ENCODE measurements at regions not wholly inside any gene's neighbourhood (a gene's known extent, or its start where the extent isn't known, plus 50 kb on each side); places are given as distances from the start of the nearest gene placed in this dataset.

- no peak for TF ChIP-seq MAX (IDR thresholded peaks at IDR 0.05; ENCODE audit: low read depth)
- TF ChIP-seq SMC3 (IDR thresholded peaks at IDR 0.05; ENCODE audit: low read depth, low read length), result no peak
- TF ChIP-seq NRF1 (IDR thresholded peaks at IDR 0.05; ENCODE audit: low read depth, low read length), result no peak
- no peak for TF ChIP-seq YY1 (IDR thresholded peaks at IDR 0.05; ENCODE audit: low read depth)
- TF ChIP-seq IRF3 (IDR thresholded peaks at IDR 0.05; ENCODE audit: low read depth, low read length), result no peak
- no peak for TF ChIP-seq SIN3A (IDR thresholded peaks at IDR 0.05; ENCODE audit: borderline replicate concordance, low read depth, low read length)
- TF ChIP-seq MXI1 (IDR thresholded peaks at IDR 0.05; ENCODE audit: low read depth, low read length), result no peak
- TF ChIP-seq, protein P1, sequence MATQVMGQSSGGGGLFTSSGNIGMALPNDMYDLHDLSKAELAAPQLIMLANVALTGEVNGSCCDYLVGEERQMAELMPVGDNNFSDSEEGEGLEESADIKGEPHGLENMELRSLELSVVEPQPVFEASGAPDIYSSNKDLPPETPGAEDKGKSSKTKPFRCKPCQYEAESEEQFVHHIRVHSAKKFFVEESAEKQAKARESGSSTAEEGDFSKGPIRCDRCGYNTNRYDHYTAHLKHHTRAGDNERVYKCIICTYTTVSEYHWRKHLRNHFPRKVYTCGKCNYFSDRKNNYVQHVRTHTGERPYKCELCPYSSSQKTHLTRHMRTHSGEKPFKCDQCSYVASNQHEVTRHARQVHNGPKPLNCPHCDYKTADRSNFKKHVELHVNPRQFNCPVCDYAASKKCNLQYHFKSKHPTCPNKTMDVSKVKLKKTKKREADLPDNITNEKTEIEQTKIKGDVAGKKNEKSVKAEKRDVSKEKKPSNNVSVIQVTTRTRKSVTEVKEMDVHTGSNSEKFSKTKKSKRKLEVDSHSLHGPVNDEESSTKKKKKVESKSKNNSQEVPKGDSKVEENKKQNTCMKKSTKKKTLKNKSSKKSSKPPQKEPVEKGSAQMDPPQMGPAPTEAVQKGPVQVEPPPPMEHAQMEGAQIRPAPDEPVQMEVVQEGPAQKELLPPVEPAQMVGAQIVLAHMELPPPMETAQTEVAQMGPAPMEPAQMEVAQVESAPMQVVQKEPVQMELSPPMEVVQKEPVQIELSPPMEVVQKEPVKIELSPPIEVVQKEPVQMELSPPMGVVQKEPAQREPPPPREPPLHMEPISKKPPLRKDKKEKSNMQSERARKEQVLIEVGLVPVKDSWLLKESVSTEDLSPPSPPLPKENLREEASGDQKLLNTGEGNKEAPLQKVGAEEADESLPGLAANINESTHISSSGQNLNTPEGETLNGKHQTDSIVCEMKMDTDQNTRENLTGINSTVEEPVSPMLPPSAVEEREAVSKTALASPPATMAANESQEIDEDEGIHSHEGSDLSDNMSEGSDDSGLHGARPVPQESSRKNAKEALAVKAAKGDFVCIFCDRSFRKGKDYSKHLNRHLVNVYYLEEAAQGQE (IDR thresholded peaks at IDR 0.05; ENCODE audit: low read depth, low read length), result no peak
- TF ChIP-seq USF2 (IDR thresholded peaks at IDR 0.05; ENCODE audit: borderline replicate concordance, low read depth, low read length), result no peak
- TF ChIP-seq RAD21 (IDR thresholded peaks at IDR 0.05; ENCODE audit: low read length), result no peak
- TF ChIP-seq RFX5 (IDR thresholded peaks at IDR 0.05; ENCODE audit: low read length), result no peak
- no peak for TF ChIP-seq CHD2 (IDR thresholded peaks at IDR 0.05; ENCODE audit: low read length, partially characterized antibody)
- no peak for TF ChIP-seq PBX3 (IDR thresholded peaks at IDR 0.05)
- TF ChIP-seq GATA2 (CRISPR knock-in tag; IDR thresholded peaks at IDR 0.05), result no peak
- no peak for TF ChIP-seq TEAD4 (IDR thresholded peaks at IDR 0.05; ENCODE audit: borderline replicate concordance, insufficient read depth)
- TF ChIP-seq POLR2AphosphoS5 (IDR thresholded peaks at IDR 0.05; ENCODE audit: low read depth, low read length), result no peak
- Histone ChIP-seq H3K27me3 (ENCODE audit: insufficient read depth) (no peaks in the 10 kb centered on the region), H3K4me3 (ENCODE audit: low read depth in 2 of 2, low read length in 1 of 2) (no peak overlapping the region), H4K20me1 (ENCODE audit: insufficient read depth) (no peaks in the 10 kb centered on the region), H3K4me1 (ENCODE audit: control insufficient read depth in 1 of 2, insufficient read depth in 2 of 2, low read depth in 1 of 2, low read length in 1 of 2) (no peaks in the 10 kb centered on the region; a peak in 1 of 4 replicates), H3K36me3 (replicated peaks in 1 of 2; ENCODE audit: control insufficient read depth in 1 of 2, insufficient read depth in 2 of 2, low read length in 1 of 2) (no peaks in the 10 kb centered on the region), H3K9ac (no peak overlapping the region), H3F3A (replicated peaks; ENCODE audit: insufficient read depth) (no peaks in the 10 kb centered on the region), H3K4me2 (no peak overlapping the region), H3K27ac (ENCODE audit: low read depth in 2 of 2, low read length in 1 of 2) (no peak overlapping the region), H3K9me2 (no peaks in the 10 kb centered on the region), H3K79me2 (ENCODE audit: insufficient read depth) (no peaks in the 10 kb centered on the region), H3K9me3 (no peaks in the 10 kb centered on the region), H2AFZ (ENCODE audit: low read depth) (no peak overlapping the region)
- DNase-seq, result no peak
- ChIA-PET CTCF (interaction anchor here (0.7 to 1.6 kb wide), 5 partner anchors 14 to 1210 kb away, joined by 3 to 4 read pairs (median 3); no protein-coding TSS in a partner anchor), POLR2A (no interaction called here)
- WGBS (ENCODE audit: low lambda C conversion rate), result 71% methylated on average over 5 of the region's 5 CpGs
Measured at GRCh38 chr10:51006686-51007085, 67.6 kb upstream of the PRKG1 start.

Data from SK-N-SH (cell line).